Adrenal gland (tissue), 9 donors: ENCODE measurements at regions not wholly inside any gene's neighbourhood (a gene's known extent, or its start where the extent isn't known, plus 50 kb on each side); places are given as distances from the start of the nearest gene placed in this dataset.

Source experiments
- DNase-seq, 7 donors: peaks; one replicate each; pipeline ENCODE4 v3.0.0-alpha.2; 2019 to 2020
- H3K27ac ChIP-seq, 5 donors: fragments of 200-600 bp; sonication (generic) in 4 of 5; 1 replicate in 3 of 5; 2 replicates in 2 of 5; pipeline versions ENCODE4 v1.5.1 to v1.8.0; 2016 to 2020; ENCODE audit warnings: mild to moderate bottlenecking in 1 of 5
- H3K27me3 ChIP-seq: fragments of 200-600 bp; 2 replicates; pipeline ENCODE4 v1.8.0; 2021
- H3K36me3 ChIP-seq, 2 donors: fragments of 200-600 bp; replicated peaks in 1 of 2; 1 replicate in 1 of 2; 2 replicates in 1 of 2; pipeline versions ENCODE4 v1.5.1 to v1.8.0; 2018 to 2022
- H3K4me1 ChIP-seq, 2 donors: fragments of 200-600 bp; replicated peaks in 1 of 2; 1 replicate in 1 of 2; 2 replicates in 1 of 2; pipeline versions ENCODE4 v1.5.1 to v1.8.0; 2018 to 2021
- H3K4me3 ChIP-seq, 4 donors: fragments of 200-600 bp; sonication (generic) in 3 of 4; one replicate each; pipeline ENCODE4 v1.5.1; 2016 to 2018
- H3K9me3 ChIP-seq, 3 donors: fragments of 200-600 bp; sonication (generic) in 1 of 3; replicated peaks in 1 of 3; 1 replicate in 2 of 3; 2 replicates in 1 of 3; pipeline versions ENCODE4 v1.5.1 to v1.8.0; 2016 to 2021
- CTCF ChIP-seq, 6 experiments: fragments of 450-650 bp in 4 of 6; fragments of 200-600 bp in 2 of 6; sonication (generic) in 1 of 6; IDR thresholded peaks; 1 replicate in 5 of 6; 2 replicates in 1 of 6; pipeline versions ENCODE4 v1.5.1 to v1.8.0; 2016 to 2021; ENCODE audit warnings: antibody characterized with exemption in 6 of 6, mild to moderate bottlenecking in 2 of 6, moderate library complexity in 1 of 6
- POLR2A ChIP-seq, 2 donors: fragments of 450-650 bp; IDR thresholded peaks; one replicate each; pipeline ENCODE4 v1.6.1; 2017; ENCODE audit warnings: antibody characterized with exemption in 2 of 2, mild to moderate bottlenecking in 2 of 2, moderate library complexity in 1 of 2
- WGBS, 4 donors: extraction: QIAGEN DNeasy Blood & Tissue Kit in 2 of 4; methylation state at CpG; one replicate each; pipeline versions ENCODE4 v1.1.5 to v1.1.7; 2013 to 2017; 5-methylcytosine and 5-hydroxymethylcytosine counted together
- intact Hi-C, 2 donors: fragments of 100-400 bp; cut with DNase I; formaldehyde crosslinking; loops; one replicate each; pipeline versions ENCODE4 v1.14.1 to v1.15.0; 2022 to 2023
- donor health status: healthy with polysubstance abuse.
- donor health status: Bipolar disorder and iron deficiency.
- donor health status: DM: yes; HTN: yes; CAD: no.
- donor health status: DM: no; HTN: no; CAD: no.
- donor health status: DM: no; HTN: no; CAD: no.

- peaks cover 9% of the 10 kb centered on the region for H3K27me3 ChIP-seq
- H3K4me1 ChIP-seq, result no peaks in the 10 kb centered on the region
- DNase-seq, result no peak
- H3K4me3 ChIP-seq, result no peak overlapping the region
- H3K36me3 ChIP-seq, result no peaks in the 10 kb centered on the region
- intact Hi-C loops, result no loop called here
- no peak overlapping the region for H3K27ac ChIP-seq
- TF ChIP-seq POLR2A (IDR thresholded peaks at IDR 0.05) (no peak), CTCF (IDR thresholded peaks at IDR 0.05) (no peak)
- 81 to 94% (median 83%) methylated on average over 5 to 8 of the region's 8 CpGs for WGBS, 4 donors
- H3K9me3 ChIP-seq, result no peaks in the 10 kb centered on the region
Measured at GRCh38 chrX:39871648-39872047, 226.1 kb downstream of the BCOR start.

GRCh38 chrX:39873117-39873516 is 224.6 kb downstream of the BCOR start:
- Histone ChIP-seq H3K27ac (no peak overlapping the region), H3K27me3 (peaks cover 9% of the 10 kb centered on the region), H3K9me3 (no peaks in the 10 kb centered on the region), H3K4me1 (no peaks in the 10 kb centered on the region), H3K4me3 (no peak overlapping the region), H3K36me3 (no peaks in the 10 kb centered on the region)
- TF ChIP-seq CTCF (IDR thresholded peaks at IDR 0.05) (no peak), POLR2A (IDR thresholded peaks at IDR 0.05) (no peak)
- intact Hi-C loops, result no loop called here
- WGBS, 4 donors, result 78 to 100% (median 86%) methylated on average over 1 to 5 of the region's 5 CpGs
- no peak for DNase-seq

GRCh38 chrX:39874202-39874816 is 223.4 kb downstream of the BCOR start:
- no peaks in the 10 kb centered on the region for H3K36me3 ChIP-seq
- WGBS, 4 donors, result 40 to 68% (median 65%) methylated on average over 1 to 5 of the region's 5 CpGs
- H3K9me3 ChIP-seq, result no peaks in the 10 kb centered on the region
- TF ChIP-seq POLR2A (IDR thresholded peaks at IDR 0.05), result no peak
- TF ChIP-seq CTCF (IDR thresholded peaks at IDR 0.05), result no peak
- no peak overlapping the region for H3K27ac ChIP-seq
- intact Hi-C loops, result no loop called here
- no peaks in the 10 kb centered on the region for H3K4me1 ChIP-seq
- peaks cover 9% of the 10 kb centered on the region for H3K27me3 ChIP-seq
- no peak for DNase-seq
- no peak overlapping the region for H3K4me3 ChIP-seq

- intact Hi-C loops, result no loop called here
- no peak overlapping the region for H3K4me3 ChIP-seq
- H3K36me3 ChIP-seq, result no peaks in the 10 kb centered on the region
- H3K27me3 ChIP-seq, result peaks cover 3% of the 10 kb centered on the region
- no peaks in the 10 kb centered on the region for H3K4me1 ChIP-seq
- DNase-seq, result no peak
- H3K9me3 ChIP-seq, result no peaks in the 10 kb centered on the region
- TF ChIP-seq POLR2A (IDR thresholded peaks at IDR 0.05) (no peak), CTCF (IDR thresholded peaks at IDR 0.05) (no peak)
- WGBS, 4 donors, result 54 to 76% (median 71%) methylated on average over 5 to 15 of the region's 15 CpGs
- H3K27ac ChIP-seq, result no peak overlapping the region
Measured at GRCh38 chrX:39875834-39876628, 221.7 kb downstream of the BCOR start.
